GM13977 (cell line): ENCODE measurements at regions not wholly inside any gene's neighbourhood (a gene's known extent, or its start where the extent isn't known, plus 50 kb on each side); places are given as distances from the start of the nearest gene placed in this dataset.

ENCODE experiments used
- DNase-seq: peaks from one replicate; pipeline ENCODE4 v3.0.0; 2012; ENCODE audit warnings: low spot score
- CTCF ChIP-seq: IDR thresholded peaks from 2 replicates; pipeline ENCODE4 v1.5.1; 2012; ENCODE audit warnings: mild to moderate bottlenecking, control low read depth; ENCODE audit not compliant: insufficient read depth; ENCODE audit errors: extremely low read depth, missing control alignments
- in situ Hi-C: fragments of 300-500 bp; cut with MboI; formaldehyde crosslinking; loops from one replicate; pipeline ENCODE4 v1.12.0; 2022; ENCODE audit warnings: low sequenced_read_pairs, low pct_unique_long_range_greater_than_20kb, mixed read lengths, inconsistent platforms; ENCODE audit not compliant: unreplicated experiment

GRCh38 chr2:23314687-23315086 is 70.3 kb upstream of the KLHL29 start:
- in situ Hi-C loops, result no loop called here
- no peak for TF ChIP-seq CTCF

GRCh38 chr2:23320058-23320457 is 64.9 kb upstream of the KLHL29 start:
- no peak for TF ChIP-seq CTCF
- DNase-seq, result no peak
- in situ Hi-C loops, result no loop called here

More at GRCh38 chr2:23314687-23315086, 70.3 kb upstream of the KLHL29 start:
- no peak for DNase-seq

GRCh38 chr2:23321751-23322150 is 63.2 kb upstream of the KLHL29 start:
- no peak for DNase-seq
- no peak for TF ChIP-seq CTCF
- in situ Hi-C loops, result no loop called here

- in situ Hi-C loops, result no loop called here
- no peak for DNase-seq
- no peak for TF ChIP-seq CTCF
Observed at GRCh38 chr2:23322567-23323197, 62.3 kb upstream of the KLHL29 start.

- DNase-seq, result no peak
- TF ChIP-seq CTCF, result no peak
- in situ Hi-C loops, result no loop called here
Observed at GRCh38 chr2:23323198-23323916, 61.6 kb upstream of the KLHL29 start.

- no peak for TF ChIP-seq CTCF
- DNase-seq, result no peak
- in situ Hi-C loops, result no loop called here
Observed at GRCh38 chr2:23323917-23324680, 60.9 kb upstream of the KLHL29 start.
